ENCODE measurements at regions not wholly inside any gene's neighbourhood (a gene's known extent, or its start where the extent isn't known, plus 50 kb on each side); places are given as distances from the start of the nearest gene placed in this dataset.

DNA sequence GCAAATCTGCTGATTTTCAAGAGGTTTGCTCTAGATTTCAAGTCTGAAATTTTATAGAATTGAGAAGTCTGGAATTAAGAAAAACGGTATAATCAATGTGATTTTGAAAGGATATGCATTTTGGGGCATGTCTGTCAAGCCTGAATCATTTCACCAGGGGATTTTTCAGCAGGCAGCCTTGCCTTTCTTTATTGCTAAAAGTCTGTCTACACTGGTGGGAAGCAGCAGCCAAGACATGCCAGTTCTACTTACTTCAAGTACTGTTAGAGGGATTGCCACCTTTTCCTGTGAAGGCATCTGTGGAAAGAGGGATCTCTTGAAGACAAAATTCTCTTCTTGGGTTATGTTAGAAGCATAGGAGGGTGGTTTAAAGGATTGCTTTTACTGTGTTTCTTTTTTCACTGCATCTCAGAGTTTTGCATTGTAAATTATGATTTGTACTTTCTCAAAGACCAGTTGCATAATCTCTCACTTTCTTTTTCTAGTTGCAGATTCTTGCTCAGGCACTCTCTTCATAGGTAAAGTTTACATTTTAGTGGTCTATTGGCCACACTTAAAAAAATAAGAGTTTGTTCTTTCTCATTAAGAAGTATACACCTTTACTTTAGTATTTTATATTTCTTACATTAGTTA, 837.0 kb downstream of the GALC start:
- TF ChIP-seq, protein P1, sequence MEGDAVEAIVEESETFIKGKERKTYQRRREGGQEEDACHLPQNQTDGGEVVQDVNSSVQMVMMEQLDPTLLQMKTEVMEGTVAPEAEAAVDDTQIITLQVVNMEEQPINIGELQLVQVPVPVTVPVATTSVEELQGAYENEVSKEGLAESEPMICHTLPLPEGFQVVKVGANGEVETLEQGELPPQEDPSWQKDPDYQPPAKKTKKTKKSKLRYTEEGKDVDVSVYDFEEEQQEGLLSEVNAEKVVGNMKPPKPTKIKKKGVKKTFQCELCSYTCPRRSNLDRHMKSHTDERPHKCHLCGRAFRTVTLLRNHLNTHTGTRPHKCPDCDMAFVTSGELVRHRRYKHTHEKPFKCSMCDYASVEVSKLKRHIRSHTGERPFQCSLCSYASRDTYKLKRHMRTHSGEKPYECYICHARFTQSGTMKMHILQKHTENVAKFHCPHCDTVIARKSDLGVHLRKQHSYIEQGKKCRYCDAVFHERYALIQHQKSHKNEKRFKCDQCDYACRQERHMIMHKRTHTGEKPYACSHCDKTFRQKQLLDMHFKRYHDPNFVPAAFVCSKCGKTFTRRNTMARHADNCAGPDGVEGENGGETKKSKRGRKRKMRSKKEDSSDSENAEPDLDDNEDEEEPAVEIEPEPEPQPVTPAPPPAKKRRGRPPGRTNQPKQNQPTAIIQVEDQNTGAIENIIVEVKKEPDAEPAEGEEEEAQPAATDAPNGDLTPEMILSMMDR (conservative IDR thresholded peaks at IDR 0.05), result no peak
- no peak for TF ChIP-seq EZH2 (IDR thresholded peaks at IDR 0.05; ENCODE audit: low read depth)

All from PC-9 (cell line).